GM23248 (cell line): ENCODE measurements at regions not wholly inside any gene's neighbourhood (a gene's known extent, or its start where the extent isn't known, plus 50 kb on each side); places are given as distances from the start of the nearest gene placed in this dataset.

ENCODE experiments used
- DNase-seq: peaks from one replicate; pipeline ENCODE4 v3.0.0-alpha.2; 2015
- H2AFZ ChIP-seq: fragments of 200-600 bp; sonication (generic); 2 replicates; pipeline ENCODE4 v1.6.1; 2016; ENCODE audit warnings: antibody characterized with exemption
- H3F3A ChIP-seq: fragments of 200-600 bp; sonication (generic); 2 replicates; pipeline ENCODE4 v1.6.1; 2016; ENCODE audit warnings: mild to moderate bottlenecking, antibody characterized with exemption, mixed run types; ENCODE audit not compliant: insufficient read depth
- H3K27ac ChIP-seq: fragments of 200-600 bp; sonication (generic); 2 replicates; pipeline ENCODE4 v1.5.1; 2016; ENCODE audit warnings: mild to moderate bottlenecking
- H3K27me3 ChIP-seq: fragments of 200-600 bp; sonication (generic); replicated peaks from 2 replicates; pipeline ENCODE4 v1.6.1; 2016; ENCODE audit warnings: mild to moderate bottlenecking; ENCODE audit not compliant: insufficient read depth
- H3K36me3 ChIP-seq: fragments of 200-600 bp; sonication (generic); 2 replicates; pipeline ENCODE4 v1.6.1; 2016; ENCODE audit warnings: low read depth, mild to moderate bottlenecking
- H3K4me1 ChIP-seq: fragments of 200-600 bp; sonication (generic); 2 replicates; pipeline ENCODE4 v1.6.1; 2016; ENCODE audit warnings: mild to moderate bottlenecking; ENCODE audit not compliant: insufficient read depth
- H3K4me2 ChIP-seq: fragments of 200-600 bp; sonication (generic); one replicate; pipeline ENCODE4 v1.6.1; 2016; ENCODE audit warnings: mild to moderate bottlenecking; ENCODE audit not compliant: unreplicated experiment
- H3K4me3 ChIP-seq: fragments of 200-600 bp; sonication (generic); 2 replicates; pipeline ENCODE4 v1.5.1; 2016; ENCODE audit warnings: mild to moderate bottlenecking
- H3K79me2 ChIP-seq: fragments of 200-600 bp; sonication (generic); 2 replicates; pipeline ENCODE4 v1.6.1; 2016; ENCODE audit warnings: mild to moderate bottlenecking; ENCODE audit not compliant: insufficient read depth
- H3K9ac ChIP-seq: fragments of 200-600 bp; sonication (generic); 2 replicates; pipeline ENCODE4 v1.6.1; 2016; ENCODE audit warnings: mild to moderate bottlenecking
- H3K9me2 ChIP-seq: fragments of 200-600 bp; sonication (generic); 2 replicates; pipeline ENCODE4 v1.6.1; 2016; ENCODE audit warnings: mixed run types, mild to moderate bottlenecking, moderate library complexity; ENCODE audit not compliant: insufficient read depth
- H3K9me3 ChIP-seq: fragments of 200-600 bp; sonication (generic); one replicate; pipeline ENCODE4 v1.6.1; 2017; ENCODE audit warnings: low read depth
- H4K20me1 ChIP-seq: fragments of 200-600 bp; sonication (generic); 2 replicates; pipeline ENCODE4 v1.6.0; 2016; ENCODE audit not compliant: insufficient read depth
- EZH2 ChIP-seq: fragments of 200-600 bp; sonication (generic); IDR thresholded peaks from 2 replicates; pipeline ENCODE4 v1.6.1; 2018; ENCODE audit warnings: antibody characterized with exemption, mild to moderate bottlenecking; ENCODE audit not compliant: insufficient read depth, poor library complexity, severe bottlenecking
- EZH2phosphoT487 ChIP-seq: fragments of 200-600 bp; sonication (generic); IDR thresholded peaks from 2 replicates; pipeline ENCODE4 v1.6.1; 2018; ENCODE audit warnings: antibody characterized with exemption, moderate library complexity, mild to moderate bottlenecking, low read depth; ENCODE audit not compliant: insufficient read depth
- WGBS, 2 experiments: methylation state at CpG; one replicate each; pipeline ENCODE4 v1.1.6; 2015 to 2017; ENCODE audit warnings: low lambda C conversion rate in 2 of 2, low coverage in 1 of 2; ENCODE audit errors: missing lambda C conversion rate in 2 of 2; 5-methylcytosine and 5-hydroxymethylcytosine counted together
- in situ Hi-C: fragments of 300-500 bp; cut with MboI; formaldehyde crosslinking; loops from 2 replicates; pipeline ENCODE4 v1.15.0; 2020

- no peaks in the 10 kb centered on the region for H3K9me2 ChIP-seq
- H3K9ac ChIP-seq = no peak overlapping the region
- no peaks in the 10 kb centered on the region for H3K4me1 ChIP-seq
- no peaks in the 10 kb centered on the region for H3K36me3 ChIP-seq
- WGBS, 2 experiments = 50 to 57% methylated on average over 8 of the region's 8 CpGs
- in situ Hi-C loops = no loop called here
- TF ChIP-seq EZH2phosphoT487 (no peak), EZH2 (no peak)
- no peak overlapping the region for H3K4me3 ChIP-seq
- no peak for DNase-seq
- H3F3A ChIP-seq = no peaks in the 10 kb centered on the region
- no peaks in the 10 kb centered on the region for H3K79me2 ChIP-seq
- no peaks in the 10 kb centered on the region for H3K27me3 ChIP-seq
- H2AFZ ChIP-seq = no peak overlapping the region
- no peaks in the 10 kb centered on the region for H3K9me3 ChIP-seq
- no peaks in the 10 kb centered on the region for H4K20me1 ChIP-seq
- no peak overlapping the region for H3K4me2 ChIP-seq
- H3K27ac ChIP-seq = no peak overlapping the region
Measured at GRCh38 chr18:71115261-71115660, 826.4 kb downstream of the SOCS6 start.

- in situ Hi-C loops = no loop called here
- Histone ChIP-seq H3K4me3 (no peak overlapping the region), H3K79me2 (no peaks in the 10 kb centered on the region), H3K36me3 (no peaks in the 10 kb centered on the region), H3K27me3 (no peaks in the 10 kb centered on the region), H3K9me3 (no peaks in the 10 kb centered on the region), H3K9me2 (no peaks in the 10 kb centered on the region), H3K4me2 (no peak overlapping the region), H4K20me1 (no peaks in the 10 kb centered on the region), H3K9ac (no peak overlapping the region), H3F3A (no peaks in the 10 kb centered on the region), H2AFZ (no peak overlapping the region), H3K27ac (no peak overlapping the region), H3K4me1 (no peaks in the 10 kb centered on the region)
- no peak for DNase-seq
- TF ChIP-seq EZH2 = no peak
- TF ChIP-seq EZH2phosphoT487 = no peak
- WGBS, 2 experiments = 39 to 41% methylated on average over 11 of the region's 11 CpGs
Measured at GRCh38 chr18:71114550-71115210, 825.8 kb downstream of the SOCS6 start.

DNA sequence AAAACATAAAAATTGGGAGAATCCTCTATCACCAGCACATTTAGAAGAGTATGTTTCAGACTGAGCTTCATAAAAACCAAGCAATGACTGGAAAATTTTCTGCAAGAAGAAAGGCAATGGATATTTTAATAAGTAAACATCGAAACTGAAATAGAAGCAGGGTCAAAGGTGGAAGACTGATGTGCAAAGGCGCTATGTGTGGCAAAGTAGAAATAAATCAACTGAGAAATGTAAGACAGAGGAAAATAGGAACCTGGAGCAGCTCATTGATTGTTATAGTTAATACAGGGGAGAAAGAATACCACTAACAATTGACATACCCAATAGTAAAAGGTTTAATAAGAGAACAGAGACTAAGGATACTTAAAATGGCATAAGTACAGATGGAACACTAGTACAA is 818.4 kb downstream of the SOCS6 start:
- TF ChIP-seq EZH2 (no peak), EZH2phosphoT487 (no peak)
- WGBS, 2 experiments = 14 to 31% methylated on average over 2 of the region's 2 CpGs
- DNase-seq = no peak
- H3K27ac ChIP-seq = no peak overlapping the region
- H3K9ac ChIP-seq = no peak overlapping the region
- 0 out of 2 replicates have a peak, but pooled peaks cover 6% of the 10 kb centered on the region for H3K4me1 ChIP-seq
- no peak overlapping the region; the same call in 1 of the 2 replicates for H2AFZ ChIP-seq
- no peaks in the 10 kb centered on the region for H3F3A ChIP-seq
- H3K36me3 ChIP-seq = no peaks in the 10 kb centered on the region
- H3K9me2 ChIP-seq = no peaks in the 10 kb centered on the region
- H3K9me3 ChIP-seq = no peaks in the 10 kb centered on the region
- H3K79me2 ChIP-seq = no peaks in the 10 kb centered on the region
- no peaks in the 10 kb centered on the region for H3K27me3 ChIP-seq
- H4K20me1 ChIP-seq = no peaks in the 10 kb centered on the region
- H3K4me3 ChIP-seq = no peak overlapping the region
- no peak overlapping the region for H3K4me2 ChIP-seq
- in situ Hi-C loops = no loop called here

DNA sequence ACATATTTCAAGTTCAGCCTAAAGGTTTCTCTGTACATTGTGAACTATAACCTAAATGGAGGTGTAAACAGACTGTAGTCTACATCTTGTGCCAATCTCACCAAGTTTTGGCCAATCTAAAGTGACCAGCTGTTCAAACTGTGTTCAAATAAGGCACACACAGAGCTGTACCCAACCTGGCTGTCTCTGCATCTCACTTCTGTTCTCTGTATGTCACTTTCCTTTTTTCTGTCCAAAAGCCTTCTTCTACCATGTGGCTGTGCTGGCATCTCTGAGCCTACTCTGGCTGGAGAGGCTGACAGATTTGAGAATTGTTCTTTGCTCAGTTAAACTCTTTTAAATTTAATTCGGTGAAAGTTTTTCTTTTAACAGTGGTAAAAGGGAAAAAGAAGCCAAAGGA is 817.9 kb downstream of the SOCS6 start:
- TF ChIP-seq EZH2 = no peak
- no peak for TF ChIP-seq EZH2phosphoT487

More for the DNA sequence above, 817.9 kb downstream of the SOCS6 start:
- H3K27me3 ChIP-seq = no peaks in the 10 kb centered on the region
- WGBS, 2 experiments = 4 to 7% methylated on average over 1 of the region's 1 CpG
- no peaks in the 10 kb centered on the region for H3K9me2 ChIP-seq
- no peaks in the 10 kb centered on the region for H3K79me2 ChIP-seq
- no peaks in the 10 kb centered on the region for H3K9me3 ChIP-seq
- H3F3A ChIP-seq = no peaks in the 10 kb centered on the region
- no peak for DNase-seq
- no peak overlapping the region for H3K4me2 ChIP-seq
- in situ Hi-C loops = no loop called here
- no peak overlapping the region for H3K27ac ChIP-seq
- no peaks in the 10 kb centered on the region for H3K36me3 ChIP-seq
- 0 out of 2 replicates have a peak, but pooled peaks cover 6% of the 10 kb centered on the region for H3K4me1 ChIP-seq
- H3K4me3 ChIP-seq = no peak overlapping the region
- no peak overlapping the region for H3K9ac ChIP-seq
- peak overlapping the region; percentile 25; the same call in 1 of the 2 replicates for H2AFZ ChIP-seq
- no peaks in the 10 kb centered on the region for H4K20me1 ChIP-seq
